LNCaP clone FGC (cell line): ENCODE measurements at regions not wholly inside any gene's neighbourhood (a gene's known extent, or its start where the extent isn't known, plus 50 kb on each side); places are given as distances from the start of the nearest gene placed in this dataset.

Experiments
- DNase-seq: peaks from one replicate; pipeline ENCODE4 v3.0.0-alpha.2; 2011; ENCODE audit warnings: low read depth
- H3K4me3 ChIP-seq: 2 replicates; pipeline ENCODE4 v1.5.1; 2011; ENCODE audit warnings: mild to moderate bottlenecking, low read depth, low read length, control low read depth
- TF ChIP-seq, protein P1 (sequence below): IDR thresholded peaks from 2 replicates; pipeline ENCODE4 v1.5.1; 2012; ENCODE audit warnings: mild to moderate bottlenecking; ENCODE audit not compliant: control insufficient read depth, insufficient read depth; ENCODE audit errors: extremely low read depth

- DNase-seq, result no peak
- no peak overlapping the region for H3K4me3 ChIP-seq
- TF ChIP-seq, protein P1, sequence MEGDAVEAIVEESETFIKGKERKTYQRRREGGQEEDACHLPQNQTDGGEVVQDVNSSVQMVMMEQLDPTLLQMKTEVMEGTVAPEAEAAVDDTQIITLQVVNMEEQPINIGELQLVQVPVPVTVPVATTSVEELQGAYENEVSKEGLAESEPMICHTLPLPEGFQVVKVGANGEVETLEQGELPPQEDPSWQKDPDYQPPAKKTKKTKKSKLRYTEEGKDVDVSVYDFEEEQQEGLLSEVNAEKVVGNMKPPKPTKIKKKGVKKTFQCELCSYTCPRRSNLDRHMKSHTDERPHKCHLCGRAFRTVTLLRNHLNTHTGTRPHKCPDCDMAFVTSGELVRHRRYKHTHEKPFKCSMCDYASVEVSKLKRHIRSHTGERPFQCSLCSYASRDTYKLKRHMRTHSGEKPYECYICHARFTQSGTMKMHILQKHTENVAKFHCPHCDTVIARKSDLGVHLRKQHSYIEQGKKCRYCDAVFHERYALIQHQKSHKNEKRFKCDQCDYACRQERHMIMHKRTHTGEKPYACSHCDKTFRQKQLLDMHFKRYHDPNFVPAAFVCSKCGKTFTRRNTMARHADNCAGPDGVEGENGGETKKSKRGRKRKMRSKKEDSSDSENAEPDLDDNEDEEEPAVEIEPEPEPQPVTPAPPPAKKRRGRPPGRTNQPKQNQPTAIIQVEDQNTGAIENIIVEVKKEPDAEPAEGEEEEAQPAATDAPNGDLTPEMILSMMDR, result no peak
Measured at GRCh38 chr21:16176570-16176969, 446.8 kb downstream of the USP25 start.

DNA sequence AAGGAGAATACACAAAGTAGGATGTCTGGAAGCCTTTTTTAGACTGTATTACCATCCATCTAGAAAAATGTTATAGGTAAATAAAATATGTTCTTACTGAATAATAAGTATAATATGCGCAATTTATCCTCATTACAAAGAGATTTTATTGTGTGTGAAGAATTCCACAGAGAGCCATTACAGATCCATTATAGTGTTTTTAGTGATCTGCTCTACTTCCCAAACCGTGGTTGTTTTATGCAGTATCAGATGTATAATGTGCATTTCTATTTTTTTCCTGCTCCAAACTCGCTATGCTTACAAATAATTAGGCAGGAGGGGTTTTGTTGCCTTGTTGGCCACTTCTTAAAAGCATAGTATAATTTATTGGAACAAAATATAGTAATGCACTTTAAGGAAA lies 447.8 kb downstream of the USP25 start:
- TF ChIP-seq, protein P1, result no peak
- DNase-seq, result no peak
- H3K4me3 ChIP-seq, result no peak overlapping the region

DNA sequence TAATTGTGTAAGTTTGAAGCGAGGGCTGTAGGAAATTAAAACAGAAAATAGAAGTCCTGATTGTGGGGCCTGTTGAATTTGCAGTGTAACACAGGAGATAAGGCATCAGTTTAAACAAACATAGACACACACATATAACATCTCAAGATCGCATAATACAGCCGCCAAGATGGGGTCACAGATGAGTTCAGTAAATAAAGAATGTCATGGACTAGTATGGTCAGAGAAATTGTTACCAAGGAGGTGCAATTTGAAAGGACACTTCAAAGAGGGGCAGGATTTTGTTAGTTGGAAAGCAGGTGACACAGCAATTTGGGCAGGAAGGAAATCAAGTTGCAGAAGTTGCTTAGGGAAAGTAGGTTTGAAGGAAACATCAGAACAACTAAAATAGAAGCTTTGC lies 450.0 kb downstream of the USP25 start:
- H3K4me3 ChIP-seq, result no peak overlapping the region; the same call in 1 of the 2 replicates
- TF ChIP-seq, protein P1, result no peak
- DNase-seq, result peak; percentile 96

- H3K4me3 ChIP-seq, result no peak overlapping the region
- no peak for DNase-seq
- TF ChIP-seq, protein P1, result no peak
Measured at GRCh38 chr21:16180614-16181013, 450.8 kb downstream of the USP25 start.

DNA sequence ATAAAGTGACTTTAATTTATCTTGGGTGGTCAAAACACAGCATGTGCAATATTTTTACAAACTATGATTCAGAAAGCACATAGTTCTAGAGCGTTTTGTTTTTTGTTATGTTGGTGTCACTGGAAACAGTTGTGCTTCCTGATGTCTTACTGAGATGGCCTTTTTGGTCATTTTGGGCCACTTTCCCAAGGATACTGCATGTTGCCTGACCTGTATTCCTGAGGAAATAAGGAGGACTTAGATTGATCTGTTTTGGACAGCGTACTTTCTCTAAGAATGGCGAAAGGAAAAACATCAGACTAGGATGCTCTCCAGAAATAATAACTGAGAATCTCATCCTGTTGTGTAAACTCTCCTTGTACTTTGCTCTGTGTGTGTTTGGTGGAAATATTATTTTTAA lies 451.2 kb downstream of the USP25 start:
- H3K4me3 ChIP-seq, result peak overlapping the region; percentile 14; the same call in 1 of the 2 replicates
- TF ChIP-seq, protein P1, result no peak
- DNase-seq, result no peak

DNA sequence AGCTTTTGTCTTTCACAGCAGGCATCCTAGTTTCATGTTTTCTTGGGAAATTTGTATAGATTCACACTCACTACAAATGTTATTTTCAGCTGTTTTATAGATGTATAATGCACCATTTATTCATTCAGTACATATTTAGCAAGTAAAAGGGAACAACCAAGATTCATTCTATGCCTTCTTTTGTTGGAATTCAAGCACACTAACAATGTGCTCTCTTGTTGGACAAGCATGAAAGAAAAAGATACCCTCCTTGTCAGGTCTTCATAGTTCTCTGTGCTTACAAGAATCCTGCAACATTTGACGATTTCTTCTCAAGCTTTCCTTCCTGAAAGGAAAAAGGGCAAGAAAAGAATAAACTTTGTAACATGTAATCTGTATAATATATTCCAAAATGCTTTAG lies 456.0 kb downstream of the USP25 start:
- TF ChIP-seq, protein P1, result no peak
- DNase-seq, result no peak
- H3K4me3 ChIP-seq, result no peak overlapping the region

- no peak overlapping the region for H3K4me3 ChIP-seq
Measured at GRCh38 chr21:16186742-16187141, 457.0 kb downstream of the USP25 start.

More at GRCh38 chr21:16186742-16187141, 457.0 kb downstream of the USP25 start:
- TF ChIP-seq, protein P1, result no peak
- DNase-seq, result no peak
